Urothelium cell line (cell line): ENCODE measurements at regions not wholly inside any gene's neighbourhood (a gene's known extent, or its start where the extent isn't known, plus 50 kb on each side); places are given as distances from the start of the nearest gene placed in this dataset.
A peak's percentile ranks its signal among the peaks of the same experiment; 100 is the strongest.
"Not testable (repeated sequence)": the region's sequence is repeated elsewhere in the genome, so short reads cannot be mapped to it uniquely, and the experiment has no call there.

Source experiments
- DNase-seq: peaks from one replicate; pipeline ENCODE4 v3.0.0; 2011; ENCODE audit warnings: low spot score, mixed read lengths
- FAIRE-seq: peaks from 2 replicates; lab custom pipeline; 2011; peaks lifted over from hg19 to GRCh38; lab: Jason Lieb, UNC

- no peak for FAIRE-seq
- no peak for DNase-seq
Measured at GRCh38 chr4:18734405-18734804, 712.9 kb upstream of the LCORL start.

GRCh38 chr4:18733961-18734360 is 712.4 kb upstream of the LCORL start:
- FAIRE-seq, result no peak
- DNase-seq, result no peak

GRCh38 chr4:18722748-18723191 is 701.2 kb upstream of the LCORL start:
- no peak for DNase-seq
- no peak for FAIRE-seq

DNA sequence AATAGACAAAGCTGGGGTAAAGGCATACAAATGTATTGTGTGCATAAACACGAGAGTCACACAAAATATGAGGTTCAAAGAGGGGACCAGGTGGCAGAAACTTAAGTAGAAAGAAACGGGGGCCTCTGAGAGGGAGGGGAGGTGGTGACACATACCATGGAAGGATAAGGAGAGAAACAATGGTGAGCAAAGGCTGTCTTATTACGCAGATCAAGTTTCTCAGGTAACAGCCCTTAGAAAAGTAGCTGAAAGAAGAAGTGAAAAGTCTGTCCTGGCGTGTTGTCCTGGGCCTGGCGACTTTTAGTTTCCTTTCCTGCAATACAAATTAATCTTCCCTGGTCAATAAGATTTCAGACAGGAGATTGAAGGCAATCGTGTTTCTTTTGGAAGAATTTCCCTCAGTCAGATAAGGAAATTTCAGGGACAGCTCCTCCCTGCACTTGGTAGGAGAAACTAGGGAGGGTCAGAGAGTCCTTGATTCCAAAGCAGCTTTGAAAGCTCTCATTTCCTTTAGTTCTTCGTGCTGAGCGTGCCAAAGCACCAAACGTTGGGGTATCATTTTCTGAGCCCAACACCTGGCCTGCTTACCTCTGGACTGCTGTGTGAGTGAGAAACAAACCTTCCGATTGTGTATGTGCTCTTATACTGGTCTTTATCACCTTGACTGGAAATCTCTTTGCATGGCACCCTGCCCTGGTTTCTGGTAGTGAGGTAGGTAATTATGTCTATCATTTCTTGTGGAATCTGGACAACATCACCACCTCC is 676.7 kb upstream of the LCORL start:
- DNase-seq (no peak), FAIRE-seq (no peak)

GRCh38 chr4:18695733-18696527 is 674.4 kb upstream of the LCORL start:
- no peak for FAIRE-seq
- no peak for DNase-seq

GRCh38 chr4:18691431-18692200 is 670.1 kb upstream of the LCORL start:
- no peak for FAIRE-seq

GRCh38 chr4:18690291-18690955 is 668.9 kb upstream of the LCORL start:
- FAIRE-seq, result no peak

More at GRCh38 chr4:18691431-18692200, 670.1 kb upstream of the LCORL start:
- no peak for DNase-seq

DNA sequence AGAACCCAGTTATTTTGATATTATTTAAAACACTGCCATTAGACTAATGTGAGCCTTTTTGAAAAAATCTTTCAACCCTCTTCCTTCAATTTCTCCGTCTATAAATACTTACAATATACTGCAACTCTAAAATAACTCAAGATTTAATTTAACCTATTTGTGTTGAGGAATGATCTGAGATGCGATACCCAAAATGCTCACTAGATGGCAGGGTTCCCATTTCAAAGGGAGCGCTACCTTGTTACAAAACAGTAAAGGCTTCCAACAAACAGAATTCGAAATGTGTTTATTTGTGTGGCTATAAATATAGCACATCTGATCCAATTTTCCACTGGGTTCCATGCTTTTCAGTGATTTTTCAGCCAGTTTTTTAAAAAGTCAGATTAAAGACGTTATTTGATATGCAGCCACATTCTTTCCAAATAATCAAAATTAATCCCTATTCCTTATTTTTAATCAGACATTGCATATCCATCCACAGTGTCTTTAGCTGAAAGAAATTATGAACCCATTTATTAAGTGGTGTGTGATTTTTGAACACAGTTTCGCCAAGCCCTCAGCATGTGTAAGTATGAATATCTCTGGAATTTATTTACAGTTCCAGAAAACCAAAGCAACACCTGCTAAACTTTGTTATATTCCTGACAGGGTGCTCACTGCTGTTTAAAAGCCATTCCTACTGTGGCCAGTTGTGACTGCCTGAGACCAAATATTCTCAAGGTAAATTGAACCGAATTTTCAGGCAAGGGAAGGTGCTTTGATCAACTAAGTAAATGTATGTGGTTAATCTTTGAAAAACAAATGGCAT is 668.0 kb upstream of the LCORL start:
- FAIRE-seq, result no peak
- peak; percentile 18 for DNase-seq

More at GRCh38 chr4:18690291-18690955, 668.9 kb upstream of the LCORL start:
- DNase-seq, result no peak

- FAIRE-seq, DNase-seq: not testable (repeated sequence)
Measured at GRCh38 chr4:18688351-18688750, 666.8 kb upstream of the LCORL start.

DNA sequence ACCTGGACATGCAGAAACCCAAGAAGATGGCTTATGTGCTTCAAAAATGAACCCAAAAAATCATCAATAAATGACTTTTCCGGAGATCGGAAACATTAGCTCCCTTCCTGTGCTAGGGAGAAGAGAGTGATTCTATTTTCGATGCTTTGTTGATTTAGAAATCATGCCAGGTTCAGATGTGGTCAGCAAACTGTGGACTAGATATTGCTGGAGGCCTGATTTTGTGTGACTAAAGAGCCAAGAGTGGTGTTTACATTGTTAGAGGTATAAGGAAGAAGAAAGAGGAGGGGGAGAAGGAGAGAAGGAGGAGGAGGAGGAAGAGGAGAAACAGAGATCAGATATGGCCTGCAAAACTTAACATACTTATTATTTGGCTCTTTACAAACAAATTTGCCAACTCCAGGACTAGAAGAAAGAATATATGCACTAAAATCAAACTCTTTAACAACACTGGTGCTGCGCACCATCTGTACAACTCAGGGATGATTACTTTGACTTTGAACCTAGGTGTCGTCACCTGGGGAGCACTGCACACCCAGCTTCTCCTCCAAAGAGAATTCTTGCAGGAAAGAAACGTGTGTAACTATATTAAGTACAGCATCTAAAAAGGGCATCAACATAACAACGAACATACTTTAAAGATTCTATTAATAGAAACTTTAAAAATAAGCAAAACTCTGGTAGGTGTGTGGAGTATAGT is 664.9 kb upstream of the LCORL start:
- no peak for FAIRE-seq
- DNase-seq, result no peak

- FAIRE-seq (no peak), DNase-seq (no peak)
Measured at GRCh38 chr4:18684932-18685331, 663.4 kb upstream of the LCORL start.

DNA sequence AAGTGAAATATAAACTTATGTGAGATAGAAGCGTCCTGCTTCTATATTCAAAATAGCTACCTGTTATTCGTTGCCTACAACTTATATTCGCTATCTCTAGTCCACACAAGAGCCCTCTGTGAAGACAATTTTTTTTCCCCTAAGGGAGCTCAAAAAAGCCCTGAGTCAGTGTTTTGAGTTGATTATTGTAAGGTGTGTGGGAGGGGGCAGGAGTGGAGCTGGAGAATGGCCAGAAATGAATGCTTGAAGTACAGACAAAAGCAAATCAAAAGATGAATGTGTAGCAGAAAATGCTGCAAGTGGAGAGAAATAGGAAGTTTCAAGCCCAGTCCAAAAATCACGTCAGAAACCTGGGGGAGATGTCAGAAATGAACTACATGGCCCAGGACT is 655.0 kb upstream of the LCORL start:
- DNase-seq (no peak), FAIRE-seq (no peak)

DNA sequence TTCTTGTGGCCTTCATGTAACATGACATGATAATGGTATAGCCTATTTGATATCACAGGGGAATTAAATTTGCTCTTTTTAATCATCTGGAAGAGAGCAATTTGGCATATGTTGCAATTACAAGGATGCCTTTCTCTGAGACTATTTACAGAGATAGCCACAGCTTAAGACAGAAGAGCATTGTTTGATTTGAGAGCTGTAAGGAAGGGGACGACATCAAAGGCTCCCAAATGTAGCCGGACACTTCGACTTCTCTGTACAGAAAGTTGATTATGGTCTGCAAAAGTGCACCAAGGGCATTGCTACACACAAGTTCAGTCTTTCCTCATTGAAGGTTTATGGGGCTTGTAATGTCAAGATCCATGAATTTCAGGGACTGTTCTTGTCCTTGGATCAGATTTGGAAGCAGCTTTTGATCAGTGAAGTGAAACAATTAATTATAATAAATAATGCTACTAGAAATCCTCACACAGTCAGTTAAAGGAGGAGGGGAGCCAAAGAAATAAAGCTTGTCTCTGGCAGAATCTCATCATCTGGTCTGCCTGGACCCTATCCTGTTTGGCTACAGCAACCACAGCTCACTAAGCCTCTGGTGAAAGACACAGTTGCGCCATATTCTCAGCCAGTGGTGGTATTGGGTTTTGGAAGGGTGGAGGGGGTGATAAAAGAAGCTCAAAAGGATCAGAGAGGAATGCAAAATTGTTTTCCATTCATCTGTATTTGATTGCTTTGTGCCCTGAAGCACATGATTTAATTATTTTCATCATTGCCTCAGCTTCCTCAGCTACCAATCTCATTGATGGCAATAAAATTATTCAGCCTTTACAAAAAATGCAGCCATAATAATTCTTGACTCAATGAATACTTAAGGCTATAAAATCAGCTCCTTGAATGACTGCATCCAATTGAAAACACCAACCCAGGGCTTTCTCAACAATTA is 654.3 kb upstream of the LCORL start:
- DNase-seq (no peak), FAIRE-seq (no peak)

- no peak for FAIRE-seq
- no peak for DNase-seq
Measured at GRCh38 chr4:18670034-18670433, 648.5 kb upstream of the LCORL start.

DNA sequence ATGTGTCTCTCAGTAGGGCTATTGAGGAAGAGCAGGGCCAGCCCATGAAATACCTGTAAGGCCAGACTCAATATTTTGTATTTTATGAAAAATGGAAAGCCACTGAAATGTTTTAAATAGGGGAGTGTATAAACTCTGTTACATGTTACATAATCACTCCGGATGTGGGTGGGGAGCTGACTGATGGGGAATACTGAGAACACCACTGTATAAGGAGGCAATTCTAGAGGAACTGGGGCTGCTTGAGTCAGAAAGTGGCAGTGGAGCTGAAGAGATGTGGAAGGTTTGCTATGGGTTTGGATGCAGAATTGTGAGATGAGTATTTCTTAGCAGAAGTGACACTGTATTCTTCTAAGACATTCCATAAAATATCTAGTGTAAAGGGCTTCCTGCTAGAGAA is 647.8 kb upstream of the LCORL start:
- FAIRE-seq (no peak), DNase-seq (no peak)

DNA sequence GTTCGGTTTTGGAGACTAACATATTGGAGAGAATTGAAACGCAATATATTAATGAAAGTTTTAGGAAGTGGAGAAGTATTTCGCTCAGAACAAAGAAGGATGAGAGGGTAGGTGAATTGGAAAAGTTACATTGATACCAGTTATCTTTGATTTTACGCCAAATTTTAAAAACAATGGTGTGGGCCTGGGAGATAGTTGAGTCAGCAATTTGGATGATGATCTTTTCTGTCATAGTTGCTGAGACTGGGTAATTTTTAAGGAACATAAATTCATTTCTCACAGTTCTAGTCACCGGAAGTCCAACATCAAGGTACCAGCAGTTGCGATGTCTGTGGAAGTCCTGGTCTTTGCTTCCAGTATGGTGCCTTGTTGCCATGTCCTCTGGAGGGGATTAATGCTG is 644.8 kb upstream of the LCORL start:
- FAIRE-seq (no peak), DNase-seq (no peak)

DNA sequence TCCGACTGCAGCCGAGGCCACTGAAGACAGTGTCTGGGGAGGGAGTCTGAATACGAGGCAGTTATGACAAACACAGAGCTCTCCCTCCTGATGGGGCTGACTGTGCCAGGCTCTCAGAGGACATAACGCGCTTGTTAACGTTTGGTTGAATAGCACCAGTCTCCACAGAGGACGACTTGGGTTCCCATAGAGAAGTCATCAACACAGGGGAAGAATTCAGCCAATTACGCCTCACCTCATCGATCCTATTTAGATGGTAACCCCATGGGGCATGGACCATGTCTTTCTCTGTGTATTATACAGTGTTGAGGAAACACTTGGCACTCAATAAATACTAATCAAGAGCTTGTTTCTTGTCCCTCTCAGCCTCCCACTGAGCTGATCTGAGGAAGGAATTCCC is 642.6 kb upstream of the LCORL start:
- DNase-seq, result no peak
- FAIRE-seq, result no peak

DNA sequence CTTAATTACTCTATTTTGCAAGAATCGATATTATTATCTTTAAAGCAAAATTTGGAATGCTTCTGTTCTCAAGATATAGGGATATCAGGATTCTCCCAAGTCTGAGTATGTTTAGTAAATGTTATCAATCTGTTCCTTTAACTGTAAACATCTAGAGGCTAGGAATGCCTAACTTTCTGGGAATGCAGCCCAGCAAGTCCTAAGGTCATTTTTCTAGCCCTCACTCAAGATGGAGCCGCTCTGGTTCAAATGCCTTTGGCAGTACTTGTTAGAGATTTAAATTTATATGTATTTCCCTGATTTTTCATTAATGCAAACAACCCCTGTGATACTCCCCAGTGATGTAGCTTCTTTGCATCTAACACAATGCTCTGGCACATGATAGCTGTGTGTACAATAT is 623.8 kb upstream of the LCORL start:
- FAIRE-seq (no peak), DNase-seq (no peak)
